Transverse colon (tissue), 4 donors: ENCODE measurements at regions not wholly inside any gene's neighbourhood (a gene's known extent, or its start where the extent isn't known, plus 50 kb on each side); places are given as distances from the start of the nearest gene placed in this dataset.

Experiments
- DNase-seq: peaks from one replicate; pipeline ENCODE4 v3.0.0-alpha.2; 2019
- H3K27ac ChIP-seq, 4 donors: fragments of 200-600 bp; sonication (generic); 2 replicates each; pipeline ENCODE4 v1.5.1; 2016 to 2018; ENCODE audit warnings: inconsistent platforms in 4 of 4
- H3K27me3 ChIP-seq: fragments of 200-600 bp; sonication (generic); 2 replicates; pipeline ENCODE4 v1.5.1; 2017; ENCODE audit warnings: inconsistent platforms
- H3K36me3 ChIP-seq, 4 donors: fragments of 200-600 bp; sonication (generic); 2 replicates each; pipeline ENCODE4 v1.5.1; 2017 to 2019; ENCODE audit warnings: inconsistent platforms in 4 of 4
- H3K4me1 ChIP-seq, 4 donors: fragments of 200-600 bp; sonication (generic); 2 replicates each; pipeline ENCODE4 v1.5.1; 2017 to 2020; ENCODE audit warnings: inconsistent platforms in 4 of 4
- H3K4me3 ChIP-seq, 4 donors: fragments of 200-600 bp; sonication (generic); 1 replicate in 1 of 4; 2 replicates in 3 of 4; pipeline versions ENCODE4 v1.5.1 to v1.6.1; 2017 to 2019; ENCODE audit warnings: inconsistent platforms in 4 of 4
- H3K9me3 ChIP-seq, 2 donors: fragments of 200-600 bp; sonication (generic); 2 replicates each; pipeline ENCODE4 v1.5.1; 2017 to 2019; ENCODE audit warnings: inconsistent platforms in 2 of 2
- EP300 ChIP-seq: sonication (generic); formaldehyde crosslinking; IDR thresholded peaks from one replicate; pipeline ENCODE4 v1.6.1; 2017; ENCODE audit warnings: antibody characterized with exemption, low read depth
- POLR2A ChIP-seq: fragments of 450-650 bp; IDR thresholded peaks from one replicate; pipeline ENCODE4 v1.6.1; 2016; ENCODE audit warnings: antibody characterized with exemption, mild to moderate bottlenecking, moderate library complexity
- POLR2AphosphoS5 ChIP-seq, 3 donors: sonication (generic); formaldehyde crosslinking; IDR thresholded peaks; one replicate each; pipeline ENCODE4 v1.6.1; 2016; ENCODE audit warnings: antibody characterized with exemption in 3 of 3
- WGBS, 2 donors: methylation state at CpG; one replicate each; pipeline ENCODE4 v1.1.5; 2018; ENCODE audit warnings: low coverage in 1 of 2; 5-methylcytosine and 5-hydroxymethylcytosine counted together
- in situ Hi-C, 4 donors: fragments of 200-750 bp; cut with MboI; loops; one replicate each; pipeline versions ENCODE4 v1.15.0 to v1.15.1; 2017; ENCODE audit warnings: low sequenced_read_pairs in 3 of 4, low pct_ligation_motif_present in 1 of 4, low pct_unique_long_range_greater_than_20kb in 1 of 4
- intact Hi-C: fragments of 100-400 bp; cut with DNase I; formaldehyde crosslinking; loops from one replicate; pipeline ENCODE4 v1.15.1; 2023; ENCODE audit warnings: low total_unique reads
- TF ChIP-seq, protein P1 (sequence below), 5 experiments: fragments of 200-600 bp in 3 of 5; fragments of 450-650 bp in 2 of 5; sonication (generic) in 3 of 5; IDR thresholded peaks; 1 replicate in 2 of 5; 2 replicates in 3 of 5; pipeline ENCODE4 v1.5.1; 2016 to 2017; ENCODE audit warnings: antibody characterized with exemption in 5 of 5, inconsistent platforms in 3 of 5, mild to moderate bottlenecking in 2 of 5, moderate library complexity in 1 of 5

DNA sequence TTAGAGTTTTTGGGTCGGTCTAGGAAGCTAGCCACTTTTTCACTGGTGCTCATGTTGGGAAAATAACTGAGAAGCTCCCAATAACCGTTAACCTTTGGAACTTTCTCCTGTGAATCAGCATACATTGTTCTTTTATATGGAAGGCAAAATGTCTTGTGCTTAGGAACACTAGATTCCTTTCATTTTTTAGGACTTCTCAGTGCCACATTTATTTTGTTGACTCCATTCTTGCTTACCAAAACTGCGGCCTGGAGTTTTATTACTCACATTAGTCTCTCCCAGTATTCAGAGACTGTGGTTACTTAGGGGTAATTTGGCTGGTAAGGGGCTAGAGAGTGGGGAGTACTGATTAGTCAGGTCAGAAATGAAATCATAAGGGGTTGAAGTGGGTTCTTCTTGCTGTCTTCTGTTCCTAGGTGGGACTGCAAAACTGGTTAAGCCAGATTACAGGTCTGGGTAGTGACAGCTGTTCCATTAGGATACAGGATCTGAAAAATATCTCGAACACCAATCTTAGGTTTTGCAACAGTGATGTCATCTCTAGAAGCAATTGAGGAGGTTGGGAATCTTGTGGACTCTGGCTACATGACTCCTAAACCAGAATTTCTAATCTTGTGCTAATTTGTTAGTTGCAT, 631.4 kb upstream of the LUZP2 start:
- peaks cover 0 to 5% of the 10 kb centered on the region in 2 donors for H3K9me3 ChIP-seq
- intact Hi-C loops (no loop called here), in situ Hi-C loops (no loop called here)
- WGBS, 2 donors: 61 to 64% methylated on average over 4 of the region's 4 CpGs
- no peaks in the 10 kb centered on the region for H3K36me3 ChIP-seq
- H3K27me3 ChIP-seq: no peaks in the 10 kb centered on the region
- DNase-seq: no peak
- TF ChIP-seq POLR2A: no peak
- TF ChIP-seq, protein P1, sequence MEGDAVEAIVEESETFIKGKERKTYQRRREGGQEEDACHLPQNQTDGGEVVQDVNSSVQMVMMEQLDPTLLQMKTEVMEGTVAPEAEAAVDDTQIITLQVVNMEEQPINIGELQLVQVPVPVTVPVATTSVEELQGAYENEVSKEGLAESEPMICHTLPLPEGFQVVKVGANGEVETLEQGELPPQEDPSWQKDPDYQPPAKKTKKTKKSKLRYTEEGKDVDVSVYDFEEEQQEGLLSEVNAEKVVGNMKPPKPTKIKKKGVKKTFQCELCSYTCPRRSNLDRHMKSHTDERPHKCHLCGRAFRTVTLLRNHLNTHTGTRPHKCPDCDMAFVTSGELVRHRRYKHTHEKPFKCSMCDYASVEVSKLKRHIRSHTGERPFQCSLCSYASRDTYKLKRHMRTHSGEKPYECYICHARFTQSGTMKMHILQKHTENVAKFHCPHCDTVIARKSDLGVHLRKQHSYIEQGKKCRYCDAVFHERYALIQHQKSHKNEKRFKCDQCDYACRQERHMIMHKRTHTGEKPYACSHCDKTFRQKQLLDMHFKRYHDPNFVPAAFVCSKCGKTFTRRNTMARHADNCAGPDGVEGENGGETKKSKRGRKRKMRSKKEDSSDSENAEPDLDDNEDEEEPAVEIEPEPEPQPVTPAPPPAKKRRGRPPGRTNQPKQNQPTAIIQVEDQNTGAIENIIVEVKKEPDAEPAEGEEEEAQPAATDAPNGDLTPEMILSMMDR (IDR thresholded peaks at IDR 0.05): no peak
- no peaks in the 10 kb centered on the region for H3K4me1 ChIP-seq
- no peak overlapping the region for H3K27ac ChIP-seq
- H3K4me3 ChIP-seq: no peak overlapping the region

DNA sequence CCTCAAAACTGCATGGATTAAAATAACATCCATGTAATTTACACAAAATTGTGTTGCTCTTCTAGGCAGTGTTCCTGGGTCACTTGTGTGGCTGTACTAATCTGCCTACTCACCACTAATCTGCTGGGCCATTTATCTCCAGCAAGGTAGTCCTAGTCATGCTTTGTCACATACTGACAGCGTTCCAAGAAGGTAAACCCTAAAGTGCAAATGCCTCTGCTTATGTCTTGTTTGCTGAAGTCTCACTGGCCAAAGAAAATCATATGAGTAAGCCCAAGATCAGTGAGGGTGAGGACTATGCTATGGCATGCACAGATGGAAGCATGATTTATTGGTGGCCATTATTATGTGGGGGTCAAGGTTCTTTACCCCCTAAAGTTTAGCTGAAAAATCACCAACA, 630.2 kb upstream of the LUZP2 start:
- WGBS, 2 donors: 81% methylated on average over 1 of the region's 1 CpG; no CpG with 5 or more reads in 1 of the 2 donors
- intact Hi-C loops: no loop called here
- in situ Hi-C loops: no loop called here

DNA sequence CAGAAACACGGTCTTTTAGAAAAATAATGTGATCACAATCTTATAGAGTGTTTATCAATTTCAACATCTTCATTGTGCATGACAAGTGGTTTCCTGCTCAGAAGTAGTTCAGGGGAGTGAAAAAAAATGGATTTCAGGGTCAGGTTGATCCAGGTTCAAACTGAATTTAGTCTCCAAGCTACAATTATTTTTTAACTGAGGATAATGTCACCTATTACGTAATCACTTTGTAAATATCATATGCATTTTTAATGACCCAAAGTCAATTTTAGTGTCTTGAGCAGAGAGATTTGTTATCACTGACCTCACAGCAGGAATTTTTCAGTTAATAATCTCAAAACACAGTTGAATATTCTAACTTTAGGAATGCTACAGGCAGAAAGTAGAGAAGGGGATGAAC, 627.2 kb upstream of the LUZP2 start:
- no peak overlapping the region for H3K27ac ChIP-seq
- in situ Hi-C loops: no loop called here

More for the DNA sequence above, 630.2 kb upstream of the LUZP2 start:
- peaks cover 0 to 5% of the 10 kb centered on the region in 2 donors for H3K9me3 ChIP-seq
- no peaks in the 10 kb centered on the region for H3K27me3 ChIP-seq
- no peak for DNase-seq
- no peak overlapping the region for H3K27ac ChIP-seq
- no peak overlapping the region for H3K4me3 ChIP-seq
- no peaks in the 10 kb centered on the region for H3K36me3 ChIP-seq
- no peak for TF ChIP-seq POLR2AphosphoS5 (IDR thresholded peaks at IDR 0.05)
- no peak for TF ChIP-seq EP300
- H3K4me1 ChIP-seq: no peaks in the 10 kb centered on the region

DNA sequence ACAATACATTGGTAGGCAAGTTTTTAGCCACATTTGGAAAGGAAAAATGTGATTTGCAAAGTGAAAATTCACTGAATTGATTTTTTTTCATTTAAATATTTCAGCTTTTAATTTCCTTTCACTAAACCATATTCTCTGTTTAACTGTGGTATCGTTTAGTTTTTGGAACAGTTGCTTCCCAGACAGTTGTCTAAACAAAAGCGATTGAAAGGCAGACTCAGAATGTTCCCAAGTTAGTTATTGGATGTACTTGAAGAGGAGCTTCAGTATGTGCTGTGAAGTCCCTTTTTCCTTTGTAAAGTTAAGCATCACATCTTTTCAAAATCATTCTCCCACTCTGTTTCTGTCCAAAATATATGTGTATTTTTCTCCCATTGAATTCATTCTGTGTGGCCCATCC, 623.4 kb upstream of the LUZP2 start:
- Histone ChIP-seq H3K4me1 (no peaks in the 10 kb centered on the region), H3K27me3 (no peaks in the 10 kb centered on the region), H3K36me3 (no peaks in the 10 kb centered on the region), H3K4me3 (no peak overlapping the region), H3K9me3 (peaks cover 0 to 5% of the 10 kb centered on the region in 2 donors), H3K27ac (no peak overlapping the region)
- TF ChIP-seq, protein P1 (IDR thresholded peaks at IDR 0.05): no peak
- no peak for TF ChIP-seq POLR2A
- no peak for TF ChIP-seq POLR2AphosphoS5 (IDR thresholded peaks at IDR 0.05)
- TF ChIP-seq EP300: no peak
- DNase-seq: no peak
- intact Hi-C loops (no loop called here), in situ Hi-C loops (no loop called here)
- WGBS, 2 donors: 45 to 47% methylated on average over 2 of the region's 2 CpGs

More for the DNA sequence above, 627.2 kb upstream of the LUZP2 start:
- TF ChIP-seq, protein P1 (IDR thresholded peaks at IDR 0.05): no peak
- TF ChIP-seq POLR2AphosphoS5 (IDR thresholded peaks at IDR 0.05) (no peak), POLR2A (no peak), EP300 (no peak)
- Histone ChIP-seq H3K9me3 (peaks cover 0 to 5% of the 10 kb centered on the region in 2 donors), H3K4me1 (no peaks in the 10 kb centered on the region), H3K4me3 (no peak overlapping the region), H3K27me3 (no peaks in the 10 kb centered on the region), H3K36me3 (no peaks in the 10 kb centered on the region)
- intact Hi-C loops: no loop called here
- DNase-seq: no peak
- WGBS, 2 donors: 75 to 82% methylated on average over 2 of the region's 2 CpGs
